NCI-H2196 (cell line): ENCODE measurements at regions not wholly inside any gene's neighbourhood (a gene's known extent, or its start where the extent isn't known, plus 50 kb on each side); places are given as distances from the start of the nearest gene placed in this dataset.
"Not testable (repeated sequence)": the region's sequence is repeated elsewhere in the genome, so short reads cannot be mapped to it uniquely, and the experiment has no call there.

Experiments
- DNase-seq: peaks from one replicate; lab custom pipeline; 2025; ENCODE audit not compliant: unreplicated experiment; lab: John Stamatoyannopoulos, UW

DNA sequence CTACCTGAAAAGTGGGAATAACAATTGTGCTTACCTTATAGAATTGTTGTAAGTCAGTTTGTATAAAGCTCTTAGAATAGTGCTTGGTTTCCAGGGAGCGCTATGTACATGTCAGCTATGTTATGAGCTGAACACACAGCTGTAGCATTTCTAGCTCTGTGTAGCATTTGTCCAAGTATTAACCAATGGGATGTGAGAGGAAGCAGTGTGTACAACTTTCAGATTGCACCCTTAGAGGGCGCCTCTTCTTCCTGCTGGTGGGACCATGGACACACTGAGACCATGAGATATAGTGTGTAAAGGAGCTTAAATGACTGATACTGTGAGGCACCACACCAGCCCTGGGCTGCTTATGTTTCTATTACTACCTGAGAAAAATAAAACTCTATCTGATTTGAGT lies 380.2 kb downstream of the LNPK start:
- DNase-seq: no peak

DNA sequence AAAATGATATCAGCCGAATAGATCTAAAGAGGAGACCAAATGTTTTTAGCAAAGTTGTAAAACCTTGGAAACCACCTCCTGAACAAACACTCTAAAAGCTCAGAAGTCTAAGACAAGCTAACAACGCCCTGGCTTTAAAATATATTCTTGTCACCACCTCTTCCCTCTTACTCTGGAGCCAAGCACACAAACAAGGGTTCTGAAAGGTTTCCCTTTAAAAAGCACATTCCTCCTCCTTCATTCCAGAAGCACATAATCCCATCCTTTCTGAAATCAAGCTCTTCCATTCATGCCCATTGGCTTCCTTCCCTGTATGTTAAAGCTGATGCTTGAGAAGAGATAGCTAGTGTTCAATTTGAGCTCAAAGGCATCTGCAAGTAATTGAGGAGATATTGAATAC lies 382.0 kb downstream of the LNPK start:
- DNase-seq: no peak

DNA sequence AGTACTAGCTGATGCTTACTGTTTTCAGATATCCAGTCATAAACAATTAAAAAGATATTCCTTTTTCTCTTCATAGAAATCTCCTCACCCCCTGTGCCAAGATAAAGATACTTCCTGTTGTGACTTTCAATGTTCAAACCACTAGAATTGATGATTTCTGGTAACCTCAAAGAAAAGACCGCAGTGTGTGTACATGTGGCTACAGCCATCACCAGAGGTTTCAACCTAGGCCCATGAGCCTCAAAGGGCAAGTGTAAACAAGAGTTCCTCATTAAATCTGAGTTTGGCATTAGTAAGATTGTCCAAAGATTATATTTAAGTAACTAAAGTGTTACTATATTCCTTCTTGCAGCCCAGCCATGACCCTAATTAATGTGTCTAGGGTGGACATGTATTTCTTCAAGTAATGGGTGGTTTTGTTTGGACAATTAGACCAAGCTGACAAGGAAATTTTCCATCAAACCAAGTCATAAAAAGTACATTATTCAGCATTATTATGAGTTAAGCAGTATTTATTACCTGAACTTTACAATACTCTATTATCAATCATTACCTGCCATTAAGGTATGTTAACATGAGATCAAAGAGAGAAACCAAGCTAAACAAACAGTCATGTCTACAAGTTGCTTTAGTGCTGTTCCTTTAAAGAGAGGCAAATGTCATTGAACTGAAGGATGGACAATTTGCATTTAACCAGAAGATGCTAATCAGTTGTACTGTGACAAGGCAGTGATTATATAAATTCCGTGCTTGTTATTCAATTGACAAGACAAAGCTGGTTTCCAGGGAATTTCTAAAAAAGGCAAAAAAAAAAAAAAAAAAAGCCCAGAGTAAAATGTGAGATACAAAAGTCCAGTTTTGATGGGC lies 382.7 kb downstream of the LNPK start:
- DNase-seq: no peak

DNA sequence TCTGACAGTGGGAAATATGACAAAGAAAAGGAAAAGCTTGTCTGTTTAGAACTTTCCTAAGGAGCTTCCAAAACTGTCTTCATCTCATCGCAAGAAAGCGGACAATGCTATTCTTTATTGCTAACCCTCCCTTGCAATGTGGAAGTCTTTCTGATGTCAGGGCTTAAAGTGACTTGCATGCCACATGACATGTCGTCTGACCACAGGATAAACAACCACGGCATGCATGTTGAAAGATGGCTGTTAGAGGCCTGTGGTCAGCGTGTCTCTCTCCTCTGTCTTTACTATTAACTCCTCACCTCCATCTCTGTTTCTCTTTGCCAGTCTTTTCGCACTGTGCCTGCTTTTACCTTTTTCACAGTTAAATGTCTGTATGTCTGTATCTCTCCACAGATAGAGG lies 389.8 kb downstream of the LNPK start:
- DNase-seq: no peak

DNA sequence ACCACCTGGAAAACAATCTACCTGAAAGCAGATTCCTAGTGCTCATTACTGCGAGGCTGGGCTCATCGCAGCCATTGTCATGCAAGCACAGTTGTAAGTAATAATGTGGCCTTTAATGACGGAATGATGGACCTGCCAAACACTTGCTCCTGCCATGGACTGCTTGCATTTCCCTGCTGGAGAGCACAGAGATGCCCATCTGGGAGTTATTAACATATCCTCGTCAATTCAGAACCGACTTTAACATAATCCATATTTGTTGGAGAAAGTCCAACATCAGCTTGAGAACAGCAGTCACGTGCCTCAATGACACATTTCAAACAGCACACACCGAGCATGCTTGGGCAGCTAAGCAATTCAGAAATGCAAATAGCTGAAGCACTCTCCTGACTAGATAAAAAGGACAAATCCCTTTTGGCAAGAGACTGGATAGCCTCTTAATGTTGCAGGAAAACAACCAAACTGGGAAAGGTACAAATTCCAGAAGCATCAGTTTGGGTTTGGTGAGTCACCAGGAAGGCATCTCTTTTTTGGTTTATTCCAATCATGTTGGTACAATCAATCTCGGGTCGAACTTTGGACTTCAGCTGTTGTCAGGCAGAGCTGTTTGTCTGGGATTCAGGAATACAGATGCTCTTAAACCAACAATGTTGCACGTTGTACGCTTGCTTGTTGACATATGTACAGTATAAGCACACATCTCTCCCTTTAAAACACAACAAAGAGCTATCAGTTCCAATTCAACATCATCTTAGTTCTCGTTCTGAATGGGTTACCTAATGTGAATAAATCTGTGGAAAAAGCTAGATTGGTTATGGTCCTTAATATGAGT lies 395.8 kb downstream of the LNPK start:
- DNase-seq: peak; percentile 17

DNA sequence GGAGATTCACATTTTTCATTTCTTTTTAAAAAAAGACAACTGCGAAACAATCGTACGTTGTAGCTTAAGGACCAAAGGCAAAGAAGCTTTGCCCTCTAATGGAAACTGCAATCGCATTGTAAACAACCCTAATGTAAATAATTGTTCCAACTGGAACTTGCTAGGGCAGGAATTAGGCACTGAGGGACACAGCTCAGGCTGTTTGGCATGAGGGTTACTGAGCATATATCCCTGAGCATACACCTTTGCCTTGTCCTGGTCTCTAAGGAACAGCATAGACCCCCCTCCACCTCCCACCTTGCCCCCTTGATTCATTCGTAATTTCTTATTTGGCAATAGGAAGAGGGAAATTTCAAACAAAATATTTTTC lies 396.4 kb downstream of the LNPK start:
- DNase-seq: no peak

DNA sequence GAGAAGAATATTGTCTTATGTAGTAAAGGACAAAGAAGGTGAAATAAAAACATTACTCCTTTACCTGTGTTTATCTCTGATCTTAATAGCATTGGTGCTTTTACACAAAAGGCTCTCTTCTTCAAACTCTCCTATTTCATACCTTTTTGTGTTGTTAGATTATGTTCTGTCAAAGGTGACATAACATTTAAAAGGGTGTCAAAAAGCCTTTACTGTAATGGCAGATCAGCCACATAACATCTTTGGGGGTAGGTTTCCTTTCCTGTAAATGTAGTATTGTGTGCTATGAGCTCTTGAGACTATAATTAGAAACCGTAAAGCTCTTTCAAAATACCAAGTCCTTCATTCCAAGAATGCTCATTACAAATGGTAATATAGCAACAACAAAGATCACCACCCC lies 400.1 kb downstream of the LNPK start:
- no peak for DNase-seq

DNA sequence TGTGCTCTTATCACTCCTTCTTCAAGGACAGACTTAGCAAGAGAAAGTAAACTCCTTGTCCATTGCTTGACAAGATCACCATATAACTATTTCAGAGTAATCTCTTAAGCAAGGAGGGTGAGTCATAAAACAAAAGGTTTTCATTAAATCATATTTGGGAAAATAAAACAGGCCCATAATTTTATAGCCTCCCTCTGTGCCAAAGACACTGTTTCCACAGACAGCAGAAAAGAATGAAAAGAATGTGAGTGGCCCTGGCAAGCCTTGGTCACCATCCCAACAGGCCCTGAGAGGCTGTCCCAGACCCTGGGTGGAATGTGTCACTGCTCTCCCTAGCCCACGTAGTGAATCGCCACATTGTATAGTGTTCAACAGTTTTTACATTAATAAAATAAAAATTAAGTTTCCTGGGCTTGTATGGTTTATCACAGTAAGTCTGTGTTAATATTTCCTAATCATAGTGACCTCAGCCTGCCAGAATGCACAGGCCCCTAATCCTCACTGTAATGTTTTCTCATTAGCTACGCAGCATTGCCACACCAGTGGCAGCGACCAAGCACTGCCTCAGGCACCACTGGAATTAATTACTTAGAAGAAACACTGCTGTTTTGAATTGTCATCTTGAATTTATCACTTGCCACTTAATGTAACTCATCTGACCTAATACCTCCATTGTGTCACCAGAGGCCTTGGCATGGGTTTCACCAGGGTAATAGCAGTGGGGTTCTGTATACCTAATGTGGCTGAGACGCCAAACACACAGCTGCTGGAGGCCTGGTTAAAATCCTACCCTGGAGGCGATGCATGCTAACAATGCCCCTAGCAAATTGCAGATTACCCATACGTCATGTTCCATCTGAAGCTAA lies 401.9 kb downstream of the LNPK start:
- DNase-seq: no peak

DNA sequence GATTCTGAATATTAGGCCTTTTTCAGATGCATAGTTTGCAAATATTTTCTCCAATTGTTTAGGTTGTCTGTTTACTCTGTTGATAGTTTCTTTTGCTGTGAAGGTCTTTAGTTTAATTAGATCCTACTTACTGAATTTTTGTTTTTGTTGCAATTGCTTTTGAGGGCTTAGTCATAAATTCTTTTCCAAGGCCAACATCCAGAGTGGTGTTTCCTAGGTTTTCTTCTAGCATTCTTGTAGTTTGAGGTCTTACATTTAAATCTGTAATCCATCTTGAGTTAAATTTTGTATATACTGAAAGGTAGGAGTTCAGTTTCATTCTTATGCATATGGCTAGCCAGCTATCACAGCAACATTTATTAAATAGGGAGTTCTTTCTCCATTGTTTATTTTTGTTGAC lies 404.8 kb downstream of the LNPK start:
- DNase-seq: no peak

DNA sequence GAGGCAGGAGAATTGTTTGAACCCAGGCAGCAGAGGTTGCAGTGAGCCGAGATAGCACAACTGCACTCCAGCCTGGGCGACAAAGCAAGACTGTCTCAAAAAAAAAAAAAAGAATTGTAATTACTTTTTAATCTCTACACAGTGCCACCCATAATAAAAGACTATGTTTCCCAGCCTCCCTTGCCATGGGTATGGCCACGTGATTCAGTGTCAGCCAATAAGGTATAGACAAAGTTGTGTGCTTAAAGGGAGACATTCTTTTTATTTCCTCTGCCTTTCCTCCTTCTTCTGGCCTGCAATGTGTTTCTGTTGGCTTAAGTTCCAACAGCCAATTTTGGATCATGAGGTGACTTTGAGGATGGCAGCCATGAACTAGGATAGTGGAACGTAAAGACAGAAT lies 406.9 kb downstream of the LNPK start:
- DNase-seq: no peak

DNA sequence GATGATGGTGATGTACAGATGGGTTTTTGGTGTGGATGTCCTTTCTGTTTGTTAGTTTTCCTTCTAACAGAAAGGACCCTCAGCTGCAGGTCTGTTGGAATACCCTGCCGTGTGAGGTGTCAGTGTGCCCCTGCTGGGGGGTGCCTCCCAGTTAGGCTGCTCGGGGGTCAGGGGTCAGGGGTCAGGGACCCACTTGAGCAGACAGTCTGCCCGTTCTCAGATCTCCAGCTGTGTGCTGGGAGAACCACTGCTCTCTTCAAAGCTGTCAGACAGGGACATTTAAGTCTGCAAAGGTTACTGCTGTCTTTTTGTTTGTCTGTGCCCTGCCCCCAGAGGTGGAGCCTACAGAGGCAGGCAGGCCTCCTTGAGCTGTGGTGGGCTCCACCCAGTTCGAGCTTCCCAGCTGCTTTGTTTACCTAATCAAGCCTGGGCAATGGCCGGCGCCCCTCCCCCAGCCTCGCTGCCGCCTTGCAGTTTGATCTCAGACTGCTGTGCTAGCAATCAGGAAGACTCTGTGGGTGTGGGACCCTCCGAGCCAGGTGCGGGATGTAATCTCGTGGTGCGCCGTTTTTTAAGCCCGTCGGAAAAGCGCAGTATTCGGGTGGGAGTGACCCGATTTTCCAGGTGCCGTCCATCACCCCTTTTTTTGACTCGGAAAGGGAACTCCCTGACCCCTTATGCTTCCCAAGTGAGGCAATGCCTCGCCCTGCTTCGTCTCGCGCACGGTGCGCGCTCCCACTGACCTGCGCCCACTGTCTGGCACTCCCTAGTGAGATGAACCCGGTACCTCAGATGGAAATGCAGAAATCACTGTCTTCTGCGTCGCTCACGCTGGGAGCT lies 408.2 kb downstream of the LNPK start:
- not testable (repeated sequence) for DNase-seq

DNA sequence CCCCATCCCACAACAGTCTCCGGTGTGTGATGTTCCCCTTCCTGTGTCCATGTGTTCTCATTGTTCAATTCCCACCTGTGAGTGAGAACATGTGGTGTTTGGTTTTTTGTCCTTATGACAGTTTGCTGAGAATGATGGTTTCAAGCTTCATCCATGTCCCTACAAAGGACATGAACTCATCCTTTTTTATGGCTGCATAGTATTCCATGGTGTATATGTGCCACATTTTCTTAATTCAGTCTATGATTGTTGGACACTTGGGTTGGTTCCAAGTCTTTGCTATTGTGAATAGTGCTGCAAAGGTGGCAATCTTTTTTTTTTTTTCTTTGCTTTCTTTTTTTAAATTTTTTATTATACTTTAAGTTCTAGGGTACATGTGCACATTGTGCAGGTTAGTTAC lies 406.7 kb upstream of the ATP5MC3 start:
- not testable (repeated sequence) for DNase-seq

DNA sequence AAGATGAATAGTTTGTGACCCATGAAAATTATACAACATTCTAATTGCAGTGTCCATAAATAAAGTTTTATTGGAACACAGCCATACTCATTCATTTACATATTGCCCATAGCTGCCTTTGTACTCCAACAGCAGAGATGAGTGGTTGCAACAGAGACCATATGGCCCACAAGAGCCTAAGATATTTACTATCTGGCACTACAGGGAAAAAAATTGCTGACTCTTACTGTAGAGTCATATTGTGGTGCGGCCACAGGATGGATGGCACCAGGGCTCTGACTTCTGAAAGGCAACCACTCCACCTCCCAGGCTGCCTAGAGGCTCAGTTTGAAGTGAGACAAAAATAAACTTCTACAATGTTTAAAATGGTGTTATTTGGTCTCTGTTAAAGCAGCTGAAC lies 404.0 kb upstream of the ATP5MC3 start:
- no peak for DNase-seq

DNA sequence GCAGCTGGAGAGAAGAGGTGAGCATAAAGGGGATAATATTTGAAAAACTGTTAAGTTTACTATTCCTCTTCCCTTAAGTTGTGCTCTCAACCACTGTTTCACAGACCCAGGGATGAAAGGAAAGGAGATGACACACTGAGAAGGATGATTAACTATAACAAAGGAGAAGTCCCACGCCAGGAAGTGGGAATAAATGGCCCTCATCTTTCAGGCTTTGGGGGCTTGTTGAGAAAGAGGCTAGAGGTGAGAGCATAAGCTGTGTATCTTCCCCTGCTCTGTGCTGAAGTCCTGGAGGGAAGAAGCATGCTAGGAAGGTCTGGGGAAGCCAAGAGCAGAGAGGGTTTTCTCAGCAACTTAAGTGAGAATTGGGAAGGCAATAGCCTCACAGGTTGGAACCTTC lies 399.1 kb upstream of the ATP5MC3 start:
- DNase-seq: no peak

DNA sequence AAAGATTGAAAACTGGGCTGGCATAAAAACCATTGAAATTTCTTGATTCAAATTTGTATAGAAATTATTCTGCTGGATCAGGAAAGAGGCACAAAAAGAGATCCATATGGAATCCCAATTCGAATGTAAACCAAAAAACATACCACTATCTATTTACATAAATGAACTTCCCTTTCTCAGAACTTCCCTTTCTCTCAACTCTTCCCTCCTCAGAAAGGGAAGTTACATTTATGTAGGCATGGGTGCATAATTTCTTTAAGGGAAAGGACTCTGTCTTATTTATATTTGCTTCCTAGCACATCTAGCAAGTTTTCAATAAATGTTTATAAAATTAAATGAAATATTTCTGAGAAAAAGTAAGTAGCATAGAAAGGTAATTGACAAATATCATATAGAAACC lies 398.1 kb upstream of the ATP5MC3 start:
- DNase-seq: no peak

DNA sequence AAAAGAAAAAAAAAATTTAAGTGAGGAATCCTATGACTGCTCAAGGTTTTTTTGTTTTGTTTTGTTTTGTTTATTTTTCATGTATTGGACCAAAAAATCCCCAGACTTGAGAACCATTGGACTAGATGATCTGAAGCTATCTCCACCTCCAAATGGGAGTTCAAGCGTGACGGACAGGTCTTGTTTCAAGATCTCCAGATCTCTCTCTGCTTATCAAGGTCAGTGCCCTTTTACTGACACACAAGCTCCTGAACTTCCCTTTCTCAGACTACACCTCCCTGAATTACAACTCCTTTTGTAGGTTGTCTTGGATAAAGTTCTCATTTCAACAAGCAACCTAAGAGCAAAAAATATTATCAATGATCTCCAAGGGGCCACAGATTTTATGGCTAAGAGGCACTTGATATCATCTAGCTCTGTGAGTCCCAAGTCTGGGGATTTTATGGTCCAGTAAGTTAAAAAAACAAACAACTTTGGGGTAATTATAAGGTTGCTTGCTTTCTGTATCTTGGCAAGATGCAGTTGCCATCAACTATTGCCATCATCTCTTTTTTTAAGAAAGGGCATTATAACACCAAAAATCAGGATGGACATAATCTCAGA lies 396.0 kb upstream of the ATP5MC3 start:
- DNase-seq: no peak

DNA sequence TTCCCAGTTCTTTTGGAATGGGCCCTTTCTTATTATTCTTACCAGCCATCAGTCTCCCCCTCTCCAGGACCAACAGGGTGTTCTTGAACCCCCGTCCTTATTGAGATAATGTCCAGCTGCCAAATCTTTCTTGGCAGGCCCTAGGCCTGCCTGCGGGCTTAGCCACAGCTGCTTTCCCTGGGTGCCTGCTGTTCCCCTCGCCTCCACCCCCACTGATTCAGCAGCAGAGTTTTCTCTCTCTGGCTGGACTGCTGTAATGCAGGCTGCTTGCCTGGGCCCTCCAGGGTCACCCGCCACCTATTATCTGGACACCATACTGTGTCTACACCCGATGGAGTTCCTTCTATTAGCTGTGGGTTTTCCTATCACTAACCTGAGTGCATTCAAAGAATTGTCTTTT lies 395.4 kb upstream of the ATP5MC3 start:
- no peak for DNase-seq

DNA sequence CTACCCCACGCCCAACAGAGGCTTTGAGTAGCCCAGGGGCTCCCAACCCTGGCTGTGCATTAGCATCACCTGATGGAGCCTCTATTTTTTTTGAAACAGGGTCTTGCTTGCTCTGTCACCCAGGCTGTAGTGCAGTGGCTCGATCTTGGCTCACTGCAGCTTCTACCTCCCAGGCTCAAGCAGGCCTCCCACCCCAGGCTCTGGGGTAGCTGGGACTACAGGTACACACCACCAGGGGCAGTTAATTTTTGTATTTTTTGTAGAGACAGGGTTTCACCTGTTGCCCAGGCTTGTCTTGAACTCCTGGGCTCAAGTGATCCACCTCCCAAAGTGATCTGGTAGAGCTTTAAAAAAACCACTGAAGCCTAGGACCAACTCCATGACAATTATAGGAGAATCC lies 394.8 kb upstream of the ATP5MC3 start:
- no peak for DNase-seq

DNA sequence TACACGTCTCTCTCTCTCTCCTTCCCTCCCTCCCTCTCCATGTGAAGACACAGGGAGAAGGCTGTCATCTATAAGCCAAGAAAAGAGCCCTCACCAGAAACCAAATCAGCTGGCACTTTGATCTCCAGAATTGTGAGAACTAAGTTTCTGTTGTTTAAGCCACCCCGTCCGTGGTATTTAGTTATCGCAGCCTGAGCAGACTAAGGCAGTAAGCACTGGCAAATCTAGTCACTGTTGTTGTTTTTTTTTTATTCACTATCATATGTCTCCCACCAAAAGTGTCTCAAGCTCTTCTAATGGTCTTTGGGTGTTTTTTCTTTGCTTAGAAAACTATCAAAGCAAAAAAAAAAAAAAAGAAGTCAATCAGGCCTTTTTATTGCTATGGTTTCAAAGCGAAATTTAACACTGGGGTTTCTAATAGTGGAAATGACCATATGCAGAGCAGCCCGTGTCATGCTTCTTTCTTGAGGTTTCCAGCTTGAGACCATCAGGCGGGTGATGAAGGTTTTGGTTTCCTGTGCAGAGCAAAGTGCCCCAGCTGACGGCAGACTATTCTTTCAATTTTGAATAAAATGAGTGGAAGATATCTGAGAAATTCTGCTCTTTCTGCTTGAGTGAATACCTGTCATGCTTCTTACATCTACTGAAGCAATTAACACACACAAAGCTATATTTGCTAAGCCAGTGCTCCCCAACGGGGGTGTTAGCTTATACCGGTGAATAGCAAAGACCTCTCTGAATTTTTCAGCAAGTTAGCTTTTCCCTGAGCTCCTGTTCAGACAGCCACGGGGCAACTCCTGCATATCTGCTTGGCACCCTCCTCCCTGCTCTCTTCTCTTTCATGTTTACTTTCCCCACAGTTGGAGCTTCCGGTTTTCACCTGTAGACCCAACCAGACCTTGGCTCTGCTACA lies 394.1 kb upstream of the ATP5MC3 start:
- no peak for DNase-seq
